Rectal smooth muscle tissue (tissue), 1 donor: ENCODE measurements at regions not wholly inside any gene's neighbourhood (a gene's known extent, or its start where the extent isn't known, plus 50 kb on each side); places are given as distances from the start of the nearest gene placed in this dataset.
A peak's percentile ranks its signal among the peaks of the same experiment; 100 is the strongest.

Source experiments
- H3K27ac ChIP-seq: one replicate; pipeline ENCODE4 v1.7.0; 2013; ENCODE audit warnings: low read depth, low read length, inconsistent platforms
- H3K27me3 ChIP-seq: one replicate; pipeline ENCODE4 v1.7.0; 2013; ENCODE audit warnings: low read length; ENCODE audit not compliant: control insufficient read depth, insufficient read depth
- H3K36me3 ChIP-seq: one replicate; pipeline ENCODE4 v1.7.0; 2013; ENCODE audit warnings: low read length; ENCODE audit not compliant: control insufficient read depth, insufficient read depth
- H3K4me1 ChIP-seq: one replicate; pipeline ENCODE4 v1.7.0; 2013; ENCODE audit warnings: low read length; ENCODE audit not compliant: control insufficient read depth, insufficient read depth
- H3K4me3 ChIP-seq: one replicate; pipeline ENCODE4 v1.7.0; 2013; ENCODE audit warnings: low read length
- H3K9ac ChIP-seq: one replicate; pipeline ENCODE4 v1.7.0; 2013; ENCODE audit warnings: low read length

DNA sequence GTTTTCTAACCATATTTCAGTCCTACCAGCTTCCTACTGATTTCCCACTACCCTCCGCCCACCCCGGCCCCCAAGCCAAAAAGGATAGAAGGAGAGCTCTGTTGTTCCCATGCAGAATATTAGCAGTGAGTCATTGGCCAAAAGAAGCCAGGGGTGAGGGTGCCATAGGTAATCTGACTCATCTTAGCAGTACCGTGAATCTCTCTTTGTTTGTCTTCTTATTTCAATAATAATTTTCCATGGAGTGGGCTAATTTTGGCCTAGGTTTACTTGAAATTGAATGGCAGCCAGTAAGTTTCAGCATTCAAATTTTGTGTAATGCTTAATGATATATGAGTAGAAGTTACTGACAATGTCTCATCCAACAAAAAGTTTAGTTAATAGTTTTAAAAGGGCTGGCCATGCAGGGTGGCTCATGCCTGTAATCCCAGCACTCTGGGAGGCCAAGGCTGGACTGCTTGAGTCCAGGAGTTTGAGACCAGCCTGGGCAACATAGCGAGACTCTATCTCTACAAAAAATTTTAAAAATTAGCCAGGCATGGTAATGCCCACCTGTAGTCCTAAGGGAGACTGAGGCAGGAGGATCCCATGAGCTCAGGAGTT, 74.2 kb downstream of the C9orf152 start:
- H3K9ac ChIP-seq = no peak overlapping the region
- no peak overlapping the region for H3K27ac ChIP-seq

DNA sequence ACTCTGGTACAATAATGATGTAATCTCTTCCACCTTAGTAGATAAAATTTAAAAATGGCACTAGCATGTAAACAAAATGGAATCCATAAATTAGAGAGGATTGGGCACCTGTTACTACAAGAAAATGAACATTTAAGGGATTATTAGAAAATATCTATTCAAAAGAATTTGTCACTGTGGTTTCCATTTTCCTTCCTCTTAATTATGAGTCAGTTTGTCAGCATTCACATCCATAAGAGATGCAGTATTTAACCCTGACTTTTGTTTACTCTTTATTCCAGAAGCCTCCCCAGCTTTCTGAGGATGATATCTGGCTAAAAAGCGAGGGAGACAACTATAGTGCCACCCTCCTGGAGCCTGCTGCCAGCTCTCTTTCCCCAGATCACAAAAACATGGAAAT, 72.1 kb downstream of the C9orf152 start:
- no peak overlapping the region for H3K4me3 ChIP-seq
- H3K9ac ChIP-seq = no peak overlapping the region
- peaks cover 8% of the 10 kb centered on the region for H3K36me3 ChIP-seq
- no peaks in the 10 kb centered on the region for H3K27me3 ChIP-seq
- peaks cover 2% of the 10 kb centered on the region for H3K4me1 ChIP-seq
- no peak overlapping the region for H3K27ac ChIP-seq

More for the DNA sequence above, 74.2 kb downstream of the C9orf152 start:
- Histone ChIP-seq H3K4me1 (peaks cover 13% of the 10 kb centered on the region), H3K27me3 (no peaks in the 10 kb centered on the region), H3K4me3 (no peak overlapping the region), H3K36me3 (peaks cover 8% of the 10 kb centered on the region)

DNA sequence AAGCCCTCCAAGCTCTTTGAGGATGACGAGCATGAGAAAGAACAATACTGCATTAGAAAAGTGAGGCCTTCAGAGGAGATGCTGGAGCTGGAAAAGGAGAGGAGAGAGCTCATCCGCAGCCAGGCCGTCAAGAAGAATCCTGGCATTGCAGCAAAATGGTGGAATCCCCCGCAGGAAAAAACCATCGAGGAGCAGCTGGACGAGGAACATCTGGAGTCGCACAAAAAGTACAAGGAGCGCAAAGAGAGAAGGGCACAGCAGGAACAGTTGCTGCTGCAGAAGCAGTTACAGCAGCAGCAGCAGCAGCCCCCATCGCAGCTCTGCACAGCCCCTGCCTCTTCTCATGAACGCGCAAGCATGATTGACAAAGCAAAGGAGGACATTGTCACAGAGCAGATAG, 71.2 kb downstream of the C9orf152 start:
- peak overlapping the region; percentile 6 for H3K27ac ChIP-seq
- no peak overlapping the region for H3K4me3 ChIP-seq

DNA sequence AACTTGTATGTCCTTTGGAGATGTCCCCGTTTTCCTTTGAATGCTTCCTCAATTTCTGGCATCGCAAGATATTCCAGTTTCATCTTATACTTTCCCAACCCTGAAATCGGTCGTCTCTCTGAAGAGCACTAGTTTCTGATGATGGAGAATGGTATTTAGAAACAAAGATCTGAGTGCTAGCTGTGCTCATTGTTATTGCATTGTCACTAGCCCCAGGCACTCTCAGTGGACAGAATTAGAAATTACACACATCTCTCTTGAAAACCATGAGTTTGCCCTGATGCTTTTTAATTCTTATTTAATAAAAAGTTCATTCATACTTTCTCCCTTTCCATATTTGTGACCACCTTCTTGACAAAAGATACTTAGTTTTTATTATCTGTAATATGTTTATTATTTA, 67.7 kb downstream of the C9orf152 start:
- Histone ChIP-seq H3K27ac (no peak overlapping the region), H3K4me1 (peaks cover 12% of the 10 kb centered on the region), H3K9ac (no peak overlapping the region), H3K36me3 (peaks cover 8% of the 10 kb centered on the region), H3K27me3 (no peaks in the 10 kb centered on the region), H3K4me3 (no peak overlapping the region)

More for the DNA sequence above, 71.2 kb downstream of the C9orf152 start:
- no peak overlapping the region for H3K9ac ChIP-seq
- H3K36me3 ChIP-seq = peaks cover 8% of the 10 kb centered on the region
- peaks cover 2% of the 10 kb centered on the region for H3K4me1 ChIP-seq
- no peaks in the 10 kb centered on the region for H3K27me3 ChIP-seq

DNA sequence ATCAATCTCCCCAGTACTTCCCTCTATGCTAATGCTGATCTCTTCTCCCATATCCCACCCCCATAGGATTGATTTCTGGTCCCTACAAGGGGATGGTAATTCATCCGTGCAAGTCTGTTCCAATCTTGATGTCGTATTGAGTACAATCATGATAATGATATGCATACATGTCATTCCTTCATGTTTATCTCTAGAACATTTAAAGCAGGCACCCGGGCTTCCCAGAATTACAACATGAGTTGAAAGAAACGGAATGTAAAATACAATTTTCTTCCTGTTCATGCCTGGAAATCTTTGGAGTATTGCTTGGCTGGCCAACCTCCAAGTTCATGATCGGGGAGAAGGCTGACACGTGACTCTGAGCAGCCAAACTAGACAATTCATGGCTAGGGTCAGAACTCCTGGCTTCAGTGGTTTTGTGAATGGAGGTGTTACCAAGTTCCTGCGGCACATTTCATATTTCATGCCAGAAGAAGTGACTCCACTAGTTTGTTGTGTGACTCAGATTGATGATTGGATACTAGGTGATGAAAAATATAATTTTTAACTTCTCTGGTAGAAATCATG, 66.6 kb downstream of the C9orf152 start:
- H3K27ac ChIP-seq = no peak overlapping the region
- no peak overlapping the region for H3K9ac ChIP-seq
- H3K4me1 ChIP-seq = peaks cover 10% of the 10 kb centered on the region
- H3K4me3 ChIP-seq = no peak overlapping the region
- no peaks in the 10 kb centered on the region for H3K27me3 ChIP-seq
- peaks cover 5% of the 10 kb centered on the region for H3K36me3 ChIP-seq

DNA sequence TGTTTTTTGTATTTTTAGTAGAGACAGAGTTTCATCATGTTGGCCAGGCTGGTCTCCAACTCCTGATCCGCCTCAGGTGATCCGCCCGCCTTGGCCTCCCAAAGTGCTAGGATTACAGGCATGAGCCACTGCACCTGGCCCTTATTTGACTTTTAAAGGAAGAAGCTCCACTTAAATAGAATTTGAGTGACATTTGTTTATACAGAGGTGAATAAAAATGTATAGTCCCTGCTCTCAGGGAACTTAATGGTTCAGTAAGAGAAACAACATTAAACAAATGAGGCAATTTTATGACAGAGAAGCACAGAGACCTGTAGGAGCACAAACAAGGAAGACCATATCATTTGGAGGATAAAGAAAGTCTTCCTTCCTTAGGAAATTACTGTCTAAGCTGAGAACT, 65.7 kb downstream of the C9orf152 start:
- no peaks in the 10 kb centered on the region for H3K36me3 ChIP-seq
- no peak overlapping the region for H3K9ac ChIP-seq
- no peak overlapping the region for H3K4me3 ChIP-seq
- peaks cover 10% of the 10 kb centered on the region for H3K4me1 ChIP-seq
- no peaks in the 10 kb centered on the region for H3K27me3 ChIP-seq
- H3K27ac ChIP-seq = no peak overlapping the region

DNA sequence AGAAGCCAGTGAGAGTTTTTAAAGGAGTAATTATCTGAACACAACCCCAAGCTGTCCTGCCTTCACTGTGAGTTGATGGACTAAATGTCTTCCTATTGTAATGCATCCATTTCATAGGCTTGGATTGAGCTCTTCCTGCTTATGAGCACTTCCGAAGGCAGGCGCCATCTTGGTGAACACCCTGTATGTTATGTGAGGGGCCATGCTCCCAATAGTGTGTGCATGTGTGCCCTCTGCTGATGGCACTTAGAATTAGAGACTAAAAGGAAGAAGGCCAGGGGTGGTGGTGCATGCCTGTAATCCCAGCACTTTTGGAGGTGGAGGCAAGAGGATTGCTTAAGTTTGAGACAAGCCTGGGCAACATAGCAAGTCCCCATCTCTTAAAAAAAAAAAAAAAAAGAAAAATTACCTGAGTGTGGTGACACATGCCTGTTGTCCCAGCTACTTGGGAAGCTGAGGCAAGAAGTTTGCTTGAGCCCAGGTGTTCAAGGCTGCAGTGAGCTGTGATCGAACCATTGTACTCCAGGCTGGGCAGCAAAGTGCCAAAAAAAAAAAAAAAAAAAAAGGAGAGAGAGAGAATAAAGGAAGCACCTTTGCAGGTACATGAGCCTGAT, 65.0 kb downstream of the C9orf152 start:
- H3K27ac ChIP-seq = no peak overlapping the region
- H3K4me1 ChIP-seq = peaks cover 10% of the 10 kb centered on the region
- no peaks in the 10 kb centered on the region for H3K36me3 ChIP-seq

DNA sequence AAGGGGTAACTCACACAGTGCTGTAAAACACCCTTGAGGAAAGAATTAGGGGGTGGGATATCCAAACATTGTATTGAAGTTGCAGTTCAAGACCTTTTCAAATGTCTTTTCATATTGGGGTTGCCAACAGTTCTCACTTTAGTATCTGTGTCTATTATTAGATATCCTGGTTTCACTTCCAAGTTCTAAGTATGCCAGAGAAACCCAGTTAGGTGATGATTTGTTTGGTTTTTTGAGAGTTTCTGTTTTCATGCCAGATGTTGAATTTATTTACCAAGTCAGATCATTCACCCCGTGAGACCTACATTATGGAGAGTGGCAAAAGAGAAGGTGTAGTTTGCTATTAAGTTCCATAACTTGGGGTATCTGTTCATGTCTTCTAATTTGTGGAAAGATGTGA, 64.5 kb downstream of the C9orf152 start:
- Histone ChIP-seq H3K9ac (no peak overlapping the region), H3K36me3 (no peaks in the 10 kb centered on the region), H3K27ac (no peak overlapping the region), H3K27me3 (no peaks in the 10 kb centered on the region), H3K4me1 (peaks cover 10% of the 10 kb centered on the region), H3K4me3 (no peak overlapping the region)

More for the DNA sequence above, 65.0 kb downstream of the C9orf152 start:
- Histone ChIP-seq H3K27me3 (no peaks in the 10 kb centered on the region), H3K9ac (no peak overlapping the region), H3K4me3 (no peak overlapping the region)

DNA sequence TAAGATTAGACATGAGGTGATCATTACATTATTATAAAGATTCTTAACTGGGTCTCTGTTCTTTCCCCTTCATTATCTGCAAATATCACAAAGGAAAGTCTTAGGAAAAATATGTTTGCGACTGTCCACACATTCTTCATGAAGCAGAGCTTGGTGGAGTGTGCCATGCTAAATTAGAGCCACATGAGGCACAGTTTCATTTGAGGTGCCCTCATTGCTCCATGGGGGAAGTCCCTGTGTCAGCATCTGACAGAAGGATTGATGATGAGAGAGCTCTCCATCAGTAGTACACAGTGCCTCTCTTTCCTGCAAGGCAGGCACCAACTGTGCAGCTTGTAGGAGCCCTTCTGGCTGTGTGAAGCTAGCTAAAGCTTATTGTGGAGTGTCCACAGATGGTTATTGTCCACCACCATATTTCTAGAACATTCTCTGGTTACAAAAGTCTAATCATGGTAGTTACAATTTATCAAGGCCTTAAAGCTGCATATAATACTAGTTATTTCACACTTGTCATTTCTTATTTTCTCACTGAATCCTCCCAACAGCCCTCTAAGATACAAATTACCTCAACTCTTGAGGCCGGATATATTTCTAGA, 63.9 kb downstream of the C9orf152 start:
- peaks cover 10% of the 10 kb centered on the region for H3K4me1 ChIP-seq
- H3K9ac ChIP-seq = no peak overlapping the region
- H3K36me3 ChIP-seq = no peaks in the 10 kb centered on the region
- H3K4me3 ChIP-seq = no peak overlapping the region
- H3K27ac ChIP-seq = no peak overlapping the region
- no peaks in the 10 kb centered on the region for H3K27me3 ChIP-seq

DNA sequence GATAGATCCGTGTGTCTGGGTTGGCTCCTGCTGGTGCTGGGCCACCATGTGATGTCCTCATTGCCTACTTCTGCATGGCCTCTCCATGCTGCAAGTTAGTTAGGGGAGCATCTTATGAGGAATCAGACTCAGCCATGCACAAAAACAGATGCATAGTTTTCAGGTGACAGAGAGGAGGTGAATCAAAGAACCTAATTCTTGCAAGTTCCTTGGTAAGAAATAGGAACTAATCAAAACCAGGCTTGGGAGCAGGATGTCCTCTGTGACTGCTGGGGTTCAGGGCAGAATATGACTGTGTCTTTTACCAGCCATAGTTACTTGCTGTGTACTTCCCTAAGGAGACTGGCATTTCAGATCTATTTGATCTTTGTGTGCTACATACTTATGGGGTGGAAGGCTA, 61.6 kb downstream of the C9orf152 start:
- Histone ChIP-seq H3K36me3 (no peaks in the 10 kb centered on the region), H3K4me1 (peaks cover 10% of the 10 kb centered on the region), H3K4me3 (no peak overlapping the region), H3K27ac (no peak overlapping the region), H3K27me3 (no peaks in the 10 kb centered on the region), H3K9ac (no peak overlapping the region)

DNA sequence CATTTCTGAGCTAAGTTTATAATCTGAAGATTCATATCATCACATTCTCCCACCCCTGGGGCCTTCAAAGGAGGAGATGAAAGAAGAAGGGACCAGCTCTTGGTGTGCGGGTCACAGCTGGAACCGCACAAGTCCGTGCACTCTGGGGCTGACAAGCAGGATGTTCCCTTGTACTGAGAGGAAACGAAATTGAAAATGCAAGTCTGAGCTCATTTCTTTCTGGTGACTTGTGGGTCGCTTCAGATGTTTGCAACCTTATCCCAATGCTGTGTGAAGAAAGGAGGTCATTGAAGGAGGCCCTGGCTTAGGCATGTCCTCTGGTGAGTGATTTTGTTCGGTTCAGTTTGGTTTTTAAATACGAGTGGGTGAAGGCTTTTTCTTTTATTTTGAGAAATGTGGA, 59.6 kb downstream of the C9orf152 start:
- Histone ChIP-seq H3K9ac (no peak overlapping the region), H3K4me1 (no peaks in the 10 kb centered on the region), H3K27me3 (no peaks in the 10 kb centered on the region), H3K36me3 (no peaks in the 10 kb centered on the region), H3K4me3 (no peak overlapping the region), H3K27ac (no peak overlapping the region)

DNA sequence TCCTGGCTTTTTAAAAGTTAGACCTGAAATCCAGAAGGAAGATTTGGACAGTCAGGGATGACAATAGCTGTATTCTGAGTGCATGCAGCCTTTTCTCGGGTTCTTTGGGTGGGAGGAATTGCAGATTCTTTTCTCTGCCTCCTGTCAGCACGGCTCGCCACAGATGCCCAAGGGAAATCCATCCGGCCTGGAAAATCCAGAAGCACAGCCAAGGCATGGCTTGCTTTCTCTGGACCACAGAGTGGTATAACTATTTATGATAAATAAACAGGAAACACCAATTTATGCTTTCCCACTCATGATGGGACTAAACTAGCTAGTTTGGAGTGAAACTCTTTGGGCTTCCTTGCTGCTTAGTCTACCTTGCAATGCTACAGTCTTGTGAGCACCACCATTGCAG, 59.1 kb downstream of the C9orf152 start:
- no peak overlapping the region for H3K4me3 ChIP-seq
- no peaks in the 10 kb centered on the region for H3K36me3 ChIP-seq
- H3K9ac ChIP-seq = no peak overlapping the region
- no peaks in the 10 kb centered on the region for H3K27me3 ChIP-seq
- no peak overlapping the region for H3K27ac ChIP-seq
- no peaks in the 10 kb centered on the region for H3K4me1 ChIP-seq
